Ramos (cell line): ENCODE measurements at regions not wholly inside any gene's neighbourhood (a gene's known extent, or its start where the extent isn't known, plus 50 kb on each side); places are given as distances from the start of the nearest gene placed in this dataset.

Source experiments
- in situ Hi-C: fragments of 300-500 bp; cut with MboI; formaldehyde crosslinking; loops from one replicate; pipeline ENCODE4 v1.14.3; 2022; ENCODE audit warnings: low sequenced_read_pairs; ENCODE audit not compliant: unreplicated experiment

GRCh38 chr20:40915756-40916155 lies 112.9 kb upstream of the TOP1 start:
- in situ Hi-C loops = no loop called here

- in situ Hi-C loops = no loop called here
Measured at GRCh38 chr20:40916276-40916675, 112.3 kb upstream of the TOP1 start.

DNA sequence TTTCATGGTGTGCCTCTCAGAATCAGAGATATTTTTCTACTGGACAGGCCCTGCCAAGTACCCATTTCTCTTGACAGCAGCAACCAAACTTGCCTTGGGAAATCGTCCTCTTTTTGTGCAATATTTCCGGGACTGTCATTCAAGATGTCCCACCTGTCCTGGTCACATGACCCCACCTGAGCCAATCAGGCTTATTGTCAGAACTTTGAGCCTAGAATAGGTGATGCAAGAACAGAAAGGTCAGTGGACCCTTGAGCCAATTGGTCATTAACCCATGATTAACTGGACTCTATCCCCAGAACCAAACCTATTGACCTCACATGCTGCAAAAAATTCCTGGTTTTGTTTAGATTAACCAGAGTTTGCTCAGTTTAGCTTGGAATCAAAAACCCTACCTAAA lies 108.3 kb upstream of the TOP1 start:
- in situ Hi-C loops = no loop called here

GRCh38 chr20:40922865-40923264 lies 105.8 kb upstream of the TOP1 start:
- in situ Hi-C loops = no loop called here

GRCh38 chr20:40925829-40926510 lies 102.7 kb upstream of the TOP1 start:
- in situ Hi-C loops = no loop called here

- in situ Hi-C loops = no loop called here
Measured at GRCh38 chr20:40926928-40927327, 101.7 kb upstream of the TOP1 start.

GRCh38 chr20:40930561-40930960 lies 98.1 kb upstream of the TOP1 start:
- in situ Hi-C loops = loop anchor here (10.0 kb wide), 1 partner anchor 84 kb away; no protein-coding TSS in a partner anchor

GRCh38 chr20:40931410-40932044 lies 97.1 kb upstream of the TOP1 start:
- in situ Hi-C loops = loop anchor here (10.0 kb wide), 1 partner anchor 83 kb away; no protein-coding TSS in a partner anchor

DNA sequence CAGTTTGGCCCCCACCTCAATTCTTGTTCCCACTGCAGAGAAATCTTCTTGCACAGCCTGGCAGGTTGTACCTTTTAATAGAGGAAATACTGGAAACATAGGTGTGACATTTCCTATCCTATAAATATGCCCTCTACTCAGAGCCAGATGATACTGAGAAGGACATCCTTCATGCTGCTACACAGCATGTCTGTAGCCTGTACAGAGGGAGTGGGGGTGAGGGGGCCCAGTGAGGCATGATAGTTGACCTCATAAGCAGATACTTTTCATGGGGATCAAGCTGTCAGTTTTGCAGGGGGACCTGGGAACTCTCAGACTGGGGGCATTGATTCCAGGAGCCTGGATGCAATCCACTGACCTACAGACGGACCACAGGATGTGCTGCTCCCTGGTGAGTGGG lies 96.2 kb upstream of the TOP1 start:
- in situ Hi-C loops = loop anchor here (10.0 kb wide), 1 partner anchor 82 kb away; no protein-coding TSS in a partner anchor

GRCh38 chr20:40933758-40934157 lies 94.9 kb upstream of the TOP1 start:
- in situ Hi-C loops = loop anchor here (10.0 kb wide), 1 partner anchor 81 kb away; no protein-coding TSS in a partner anchor

- in situ Hi-C loops = loop anchor here (10.0 kb wide), 1 partner anchor 77 kb away; no protein-coding TSS in a partner anchor
Measured at GRCh38 chr20:40938020-40938419, 90.6 kb upstream of the TOP1 start.

- in situ Hi-C loops = loop anchor here (5.0 to 10.0 kb wide), 3 partner anchors 42 to 202 kb away; no protein-coding TSS in a partner anchor
Measured at GRCh38 chr20:40939667-40940066, 89.0 kb upstream of the TOP1 start.

- in situ Hi-C loops = loop anchor here (5.0 kb wide), 2 partner anchors 44 to 204 kb away; no protein-coding TSS in a partner anchor
Measured at GRCh38 chr20:40941133-40941610, 87.5 kb upstream of the TOP1 start.

GRCh38 chr20:40942006-40942405 lies 86.6 kb upstream of the TOP1 start:
- in situ Hi-C loops = loop anchor here (5.0 kb wide), 2 partner anchors 45 to 205 kb away; no protein-coding TSS in a partner anchor

DNA sequence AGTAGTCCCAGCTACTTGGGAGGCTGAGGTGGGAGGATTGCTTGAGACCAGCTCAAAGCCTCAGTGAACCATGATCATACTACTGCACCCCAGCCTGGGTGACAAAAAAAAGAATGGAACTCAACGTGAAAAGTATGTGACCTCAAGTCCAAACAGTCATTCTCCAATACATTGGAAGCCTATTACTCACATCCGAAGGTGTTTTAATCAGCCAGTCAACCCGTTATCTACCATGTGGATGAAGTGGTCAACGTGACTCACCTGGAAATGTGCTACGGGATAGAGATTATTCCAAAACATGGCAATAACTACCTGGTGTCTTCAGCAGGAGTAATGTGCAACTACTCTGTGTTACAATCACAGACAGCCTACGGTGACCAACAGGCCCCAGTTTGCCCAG lies 85.8 kb upstream of the TOP1 start:
- in situ Hi-C loops = loop anchor here (5.0 kb wide), 2 partner anchors 45 to 205 kb away; no protein-coding TSS in a partner anchor

- in situ Hi-C loops = loop anchor here (5.0 kb wide), 2 partner anchors 46 to 206 kb away; no protein-coding TSS in a partner anchor
Measured at GRCh38 chr20:40943591-40943990, 85.0 kb upstream of the TOP1 start.

- in situ Hi-C loops = no loop called here
Measured at GRCh38 chr20:40945189-40945588, 83.4 kb upstream of the TOP1 start.

- in situ Hi-C loops = no loop called here
Measured at GRCh38 chr20:40945754-40946450, 82.7 kb upstream of the TOP1 start.

DNA sequence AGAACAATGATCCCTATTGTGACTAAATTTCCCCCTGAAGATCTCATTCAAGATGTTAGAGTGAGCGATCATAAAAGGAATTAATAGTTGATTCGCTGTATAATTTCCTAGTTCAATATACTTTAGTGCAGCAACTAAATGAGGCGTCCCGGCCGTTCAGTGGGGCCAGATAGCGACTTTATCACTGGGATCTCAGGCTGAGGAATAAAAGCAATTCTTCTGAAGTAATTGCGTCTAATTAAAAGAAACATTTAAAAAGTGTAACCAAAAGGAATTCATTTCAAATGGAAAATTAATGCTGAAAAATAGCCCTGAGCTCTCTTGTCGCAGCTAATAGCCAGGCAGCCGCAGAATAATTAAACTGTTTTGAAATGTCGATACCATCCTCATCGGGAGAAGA lies 82.2 kb upstream of the TOP1 start:
- in situ Hi-C loops = no loop called here

DNA sequence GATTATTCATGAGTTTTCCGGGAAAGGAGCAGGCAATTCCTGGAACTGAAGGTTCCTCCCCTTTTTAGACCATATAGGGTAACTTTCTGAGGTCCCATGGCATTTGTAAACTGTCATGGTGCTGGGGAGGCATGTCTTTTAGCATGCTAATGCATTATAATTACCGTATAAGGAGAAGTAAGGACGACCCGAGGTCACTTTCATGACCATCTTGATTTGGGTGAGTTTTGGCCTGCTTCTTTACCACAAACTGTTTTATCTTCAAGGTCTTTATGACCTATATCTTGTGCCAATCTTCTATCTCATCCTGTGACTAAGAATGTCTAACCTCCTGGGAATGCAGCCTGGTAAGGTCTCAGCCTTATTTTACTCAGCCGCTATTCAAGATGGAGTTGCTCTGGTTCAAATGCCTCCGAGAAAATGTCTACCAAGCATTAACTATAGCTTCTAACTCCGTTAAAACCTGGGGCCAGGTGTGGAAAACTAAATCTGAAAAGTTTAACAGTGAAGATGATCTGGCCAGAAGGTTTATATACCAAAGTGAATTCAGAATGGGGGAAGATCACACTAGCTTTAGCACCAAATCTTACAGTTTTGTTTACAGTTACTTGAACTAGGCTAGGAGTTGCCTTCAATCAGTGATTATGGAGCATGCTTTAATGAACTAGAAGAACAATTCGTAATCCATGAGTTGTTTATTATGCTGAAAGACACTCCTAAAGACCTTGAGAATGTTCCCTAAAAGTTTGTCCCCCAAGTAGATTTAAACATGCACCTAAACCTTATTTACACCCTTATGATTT lies 80.0 kb upstream of the TOP1 start:
- in situ Hi-C loops = no loop called here
